HG02840 (cell line): ENCODE measurements at regions not wholly inside any gene's neighbourhood (a gene's known extent, or its start where the extent isn't known, plus 50 kb on each side); places are given as distances from the start of the nearest gene placed in this dataset.

Source experiments
- ATAC-seq: cut with Tn5 transposase; IDR thresholded peaks from one replicate; pipeline ENCODE4 v1.9.1; 2021; ENCODE audit warnings: mild to moderate bottlenecking, moderate library complexity, moderate number of reproducible peaks; ENCODE audit not compliant: unreplicated experiment, low FRiP score

GRCh38 chr1:177794376-177794991 is 175.4 kb downstream of the SEC16B start:
- no peak for ATAC-seq

- no peak for ATAC-seq
These were observed 176.0 kb downstream of the SEC16B start for GRCh38 chr1:177793900-177794299.

- no peak for ATAC-seq
These were observed 179.3 kb downstream of the SEC16B start for GRCh38 chr1:177790566-177790965.

- no peak for ATAC-seq
These were observed 179.9 kb downstream of the SEC16B start for GRCh38 chr1:177789956-177790355.

- ATAC-seq, result no peak
These were observed 183.6 kb downstream of the SEC16B start for GRCh38 chr1:177786176-177786745.

GRCh38 chr1:177784936-177785335 is 184.9 kb downstream of the SEC16B start:
- ATAC-seq, result no peak

GRCh38 chr1:177784409-177784808 is 185.4 kb downstream of the SEC16B start:
- ATAC-seq, result no peak

- no peak for ATAC-seq
These were observed 186.8 kb downstream of the SEC16B start for GRCh38 chr1:177783051-177783450.

- ATAC-seq, result no peak
These were observed 189.7 kb downstream of the SEC16B start for GRCh38 chr1:177780096-177780700.

GRCh38 chr1:177779166-177779965 is 190.5 kb downstream of the SEC16B start:
- no peak for ATAC-seq

GRCh38 chr1:177775924-177776323 is 193.9 kb downstream of the SEC16B start:
- ATAC-seq, result no peak

- no peak for ATAC-seq
These were observed 197.4 kb downstream of the SEC16B start for GRCh38 chr1:177772386-177772960.

GRCh38 chr1:177771688-177772087 is 198.2 kb downstream of the SEC16B start:
- ATAC-seq, result no peak

- no peak for ATAC-seq
These were observed 199.8 kb downstream of the SEC16B start for GRCh38 chr1:177770096-177770495.

GRCh38 chr1:177755851-177756560 is 213.9 kb downstream of the SEC16B start:
- ATAC-seq, result no peak

- ATAC-seq, result no peak
These were observed 215.3 kb downstream of the SEC16B start for GRCh38 chr1:177754603-177755002.

- no peak for ATAC-seq
These were observed 216.2 kb downstream of the SEC16B start for GRCh38 chr1:177753655-177754054.

- ATAC-seq, result no peak
These were observed 221.6 kb downstream of the SEC16B start for GRCh38 chr1:177748080-177748801.

GRCh38 chr1:177746155-177746554 is 223.7 kb downstream of the SEC16B start:
- ATAC-seq, result no peak

- no peak for ATAC-seq
These were observed 225.0 kb downstream of the SEC16B start for GRCh38 chr1:177744906-177745305.
